ENCODE measurements at regions not wholly inside any gene's neighbourhood (a gene's known extent, or its start where the extent isn't known, plus 50 kb on each side); places are given as distances from the start of the nearest gene placed in this dataset.

DNA sequence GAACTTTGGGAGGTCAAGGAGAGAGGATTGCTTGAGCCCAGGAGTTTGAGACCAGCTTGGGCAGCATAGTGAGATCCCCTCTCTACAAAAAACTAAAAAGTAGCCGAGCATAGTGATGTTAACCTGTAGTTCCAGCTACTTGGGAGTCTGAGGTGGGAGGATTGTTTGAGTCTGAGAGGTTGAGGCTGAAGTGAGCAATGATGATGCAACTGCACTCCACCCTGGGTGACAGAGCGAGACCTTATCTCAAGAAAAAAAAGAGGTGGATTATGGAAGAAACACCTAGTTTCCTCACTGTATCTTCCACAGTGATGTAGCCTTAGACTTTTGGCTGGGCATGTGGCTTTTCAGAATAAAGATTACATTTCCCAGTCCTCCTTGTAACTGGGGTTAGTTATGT lies 237.2 kb upstream of the SPRED2 start:
- no peak for DNase-seq (ENCODE audit: low read depth)
- no peak overlapping the region for H3K4me3 ChIP-seq (ENCODE audit: low read depth, low read length)
- no peak for TF ChIP-seq POLR2A (IDR thresholded peaks at IDR 0.05; ENCODE audit: extremely low read depth, insufficient read length)
- TF ChIP-seq, protein P1, sequence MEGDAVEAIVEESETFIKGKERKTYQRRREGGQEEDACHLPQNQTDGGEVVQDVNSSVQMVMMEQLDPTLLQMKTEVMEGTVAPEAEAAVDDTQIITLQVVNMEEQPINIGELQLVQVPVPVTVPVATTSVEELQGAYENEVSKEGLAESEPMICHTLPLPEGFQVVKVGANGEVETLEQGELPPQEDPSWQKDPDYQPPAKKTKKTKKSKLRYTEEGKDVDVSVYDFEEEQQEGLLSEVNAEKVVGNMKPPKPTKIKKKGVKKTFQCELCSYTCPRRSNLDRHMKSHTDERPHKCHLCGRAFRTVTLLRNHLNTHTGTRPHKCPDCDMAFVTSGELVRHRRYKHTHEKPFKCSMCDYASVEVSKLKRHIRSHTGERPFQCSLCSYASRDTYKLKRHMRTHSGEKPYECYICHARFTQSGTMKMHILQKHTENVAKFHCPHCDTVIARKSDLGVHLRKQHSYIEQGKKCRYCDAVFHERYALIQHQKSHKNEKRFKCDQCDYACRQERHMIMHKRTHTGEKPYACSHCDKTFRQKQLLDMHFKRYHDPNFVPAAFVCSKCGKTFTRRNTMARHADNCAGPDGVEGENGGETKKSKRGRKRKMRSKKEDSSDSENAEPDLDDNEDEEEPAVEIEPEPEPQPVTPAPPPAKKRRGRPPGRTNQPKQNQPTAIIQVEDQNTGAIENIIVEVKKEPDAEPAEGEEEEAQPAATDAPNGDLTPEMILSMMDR (IDR thresholded peaks at IDR 0.05; ENCODE audit: low read depth, low read length) = no peak
- TF ChIP-seq, protein P2, sequence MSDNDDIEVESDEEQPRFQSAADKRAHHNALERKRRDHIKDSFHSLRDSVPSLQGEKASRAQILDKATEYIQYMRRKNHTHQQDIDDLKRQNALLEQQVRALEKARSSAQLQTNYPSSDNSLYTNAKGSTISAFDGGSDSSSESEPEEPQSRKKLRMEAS (IDR thresholded peaks at IDR 0.05; ENCODE audit: low read depth, low read length) = no peak
- TF ChIP-seq MYC (IDR thresholded peaks at IDR 0.05; ENCODE audit: low read depth, low read length) = no peak

DNA sequence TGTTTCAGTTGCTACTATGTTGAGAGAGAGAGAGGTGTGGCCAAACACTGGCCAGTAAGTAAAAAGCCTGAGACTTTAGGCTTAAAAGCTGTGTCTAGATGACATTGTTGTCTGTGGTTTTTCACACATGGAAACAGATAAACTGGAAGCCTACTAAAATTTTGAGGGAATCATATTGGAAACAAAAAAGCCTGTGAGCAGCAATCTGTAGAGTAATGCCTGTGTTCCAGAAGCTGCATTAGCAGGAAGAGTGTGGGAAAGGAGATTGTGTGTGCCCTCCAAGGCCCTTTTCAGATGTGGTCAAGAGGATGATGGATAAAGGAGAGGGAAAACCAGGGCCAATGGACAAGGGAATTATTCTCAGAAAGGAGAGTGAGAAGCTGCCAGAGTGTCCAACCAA lies 236.3 kb upstream of the SPRED2 start:
- no peak overlapping the region for H3K4me3 ChIP-seq (ENCODE audit: low read depth, low read length)
- no peak for TF ChIP-seq POLR2A (IDR thresholded peaks at IDR 0.05; ENCODE audit: extremely low read depth, insufficient read length)
- no peak for TF ChIP-seq MYC (IDR thresholded peaks at IDR 0.05; ENCODE audit: low read depth, low read length)
- TF ChIP-seq, protein P1 (IDR thresholded peaks at IDR 0.05; ENCODE audit: low read depth, low read length) = no peak
- TF ChIP-seq, protein P2 (IDR thresholded peaks at IDR 0.05; ENCODE audit: low read depth, low read length) = no peak

DNA sequence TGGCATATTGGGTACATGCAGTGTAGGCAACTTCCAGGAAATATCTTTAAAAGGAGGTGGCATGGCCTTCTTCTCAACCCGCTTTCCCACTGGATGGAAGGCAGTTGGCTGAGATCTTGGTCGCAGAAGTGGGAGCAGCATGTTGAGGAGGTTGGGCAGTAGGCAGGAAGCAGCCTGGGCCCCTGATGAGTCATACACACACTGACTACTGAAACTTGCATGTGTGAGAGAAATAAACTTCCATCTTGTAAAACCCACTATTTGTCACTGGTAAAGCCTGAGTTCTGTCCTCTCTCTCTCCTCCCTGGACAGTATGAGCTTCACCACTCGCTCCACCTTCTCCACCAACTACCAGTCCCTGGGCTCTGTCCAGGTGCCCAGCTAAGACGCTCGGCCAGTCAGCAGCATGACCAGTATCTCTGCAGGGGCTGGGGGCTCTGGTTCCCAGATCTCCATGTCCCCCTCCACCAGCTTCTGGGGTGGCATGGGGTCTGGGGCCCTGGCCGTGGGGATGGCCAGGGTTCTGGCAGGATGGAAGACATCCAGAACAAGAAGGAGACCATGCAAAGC lies 233.8 kb upstream of the SPRED2 start:
- no peak overlapping the region for H3K4me3 ChIP-seq (ENCODE audit: low read depth, low read length)
- peak; percentile 93 for DNase-seq (ENCODE audit: low read depth)
- peak; percentile 70 for TF ChIP-seq MYC (IDR thresholded peaks at IDR 0.05; ENCODE audit: low read depth, low read length)
- TF ChIP-seq, protein P1 (IDR thresholded peaks at IDR 0.05; ENCODE audit: low read depth, low read length) = no peak
- TF ChIP-seq POLR2A (IDR thresholded peaks at IDR 0.05; ENCODE audit: extremely low read depth, insufficient read length) = no peak
- TF ChIP-seq, protein P2 (IDR thresholded peaks at IDR 0.05; ENCODE audit: low read depth, low read length) = peak; percentile 62

More for the DNA sequence above, 236.3 kb upstream of the SPRED2 start:
- no peak for DNase-seq (ENCODE audit: low read depth)

DNA sequence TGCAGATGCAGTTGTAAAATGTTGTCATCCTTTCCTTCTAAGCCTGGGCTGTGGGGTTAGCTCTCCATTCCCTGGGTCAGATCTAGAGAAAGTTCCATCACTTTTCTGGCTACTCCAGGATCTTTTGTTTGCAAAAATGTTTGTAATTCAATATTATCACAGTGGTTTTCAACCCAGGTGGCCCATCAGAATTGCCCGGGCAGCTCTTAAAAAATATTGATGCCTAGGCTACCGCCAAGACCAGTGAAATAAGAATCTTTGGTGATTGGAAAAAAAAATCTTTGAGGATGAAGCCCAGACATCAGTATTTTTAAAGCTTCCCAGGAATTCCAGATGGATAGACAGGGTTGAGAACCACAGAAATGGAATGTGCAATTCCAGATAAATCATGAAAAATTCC lies 232.5 kb upstream of the SPRED2 start:
- H3K4me3 ChIP-seq (ENCODE audit: low read depth, low read length) = no peak overlapping the region
- TF ChIP-seq, protein P2 (IDR thresholded peaks at IDR 0.05; ENCODE audit: low read depth, low read length) = no peak
- TF ChIP-seq, protein P1 (IDR thresholded peaks at IDR 0.05; ENCODE audit: low read depth, low read length) = no peak
- TF ChIP-seq MYC (IDR thresholded peaks at IDR 0.05; ENCODE audit: low read depth, low read length) (no peak), POLR2A (IDR thresholded peaks at IDR 0.05; ENCODE audit: extremely low read depth, insufficient read length) (no peak)
- DNase-seq (ENCODE audit: low read depth) = no peak

DNA sequence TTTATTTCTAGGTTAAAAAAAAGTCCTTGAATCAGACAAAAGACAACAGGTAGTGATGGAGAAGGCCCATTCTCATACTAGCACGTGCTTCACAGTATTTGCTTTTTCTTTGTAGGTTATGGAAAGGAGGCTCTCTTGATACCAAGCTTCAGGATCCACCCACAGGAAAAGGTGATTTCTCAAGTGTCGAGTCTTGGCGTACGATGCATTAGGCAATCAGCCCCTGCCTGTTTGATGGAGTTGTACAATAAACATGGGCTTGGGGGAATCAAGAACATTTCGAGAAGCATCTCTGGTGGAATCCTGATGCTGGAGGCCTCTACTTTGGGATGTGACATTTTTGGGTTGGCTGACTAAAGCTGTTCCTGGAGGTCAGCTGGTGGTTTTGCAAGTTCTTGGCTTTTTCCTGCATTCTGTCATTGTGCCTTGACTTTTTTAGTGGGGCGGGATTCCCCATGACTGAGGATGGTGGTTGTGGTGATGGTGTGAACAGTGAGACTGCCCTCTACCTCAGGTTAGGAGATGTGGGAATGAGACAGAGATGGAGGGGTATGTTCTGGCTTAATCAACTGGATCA lies 231.5 kb upstream of the SPRED2 start:
- DNase-seq (ENCODE audit: low read depth) = peak; percentile 83
- no peak overlapping the region for H3K4me3 ChIP-seq (ENCODE audit: low read depth, low read length)
- no peak for TF ChIP-seq POLR2A (IDR thresholded peaks at IDR 0.05; ENCODE audit: extremely low read depth, insufficient read length)
- TF ChIP-seq, protein P2 (IDR thresholded peaks at IDR 0.05; ENCODE audit: low read depth, low read length) = peak; percentile 64

DNA sequence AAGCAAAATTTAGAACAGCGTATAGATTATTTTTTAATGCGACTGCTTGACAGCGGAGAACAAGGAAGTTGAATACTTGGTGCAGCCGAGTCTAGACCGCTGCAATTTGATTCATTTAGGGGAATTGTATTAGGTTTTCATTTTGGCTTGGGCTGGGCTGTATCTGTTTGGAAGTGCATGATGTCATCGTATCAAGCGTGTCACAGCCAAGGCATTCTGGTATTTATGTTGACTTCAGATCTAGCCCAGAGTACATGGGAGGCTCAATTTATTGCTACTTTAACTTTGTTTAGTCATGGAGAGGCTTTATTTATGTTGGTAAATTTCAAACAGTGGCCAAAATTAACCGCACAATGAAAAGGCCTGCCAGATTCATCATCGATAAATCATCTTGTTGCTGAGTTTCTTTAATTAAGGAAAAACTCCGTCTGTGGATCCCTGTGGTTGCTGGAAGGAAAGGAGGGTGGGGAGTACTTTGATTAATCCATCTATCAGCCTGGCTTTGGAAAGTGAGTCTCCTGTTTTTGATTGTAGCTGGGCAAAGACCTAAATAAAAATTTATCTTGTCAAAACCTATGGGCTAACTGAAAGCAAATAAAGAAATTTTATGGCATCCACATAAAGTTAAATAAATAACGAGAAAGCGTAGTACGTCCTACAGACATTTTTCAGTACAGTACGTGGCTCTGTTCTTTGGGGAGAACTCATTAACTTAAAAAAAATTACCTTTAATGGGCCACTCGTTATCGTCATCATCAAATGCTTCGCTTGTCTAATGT lies 230.4 kb upstream of the SPRED2 start:
- peak overlapping the region; percentile 74 for H3K4me3 ChIP-seq (ENCODE audit: low read depth, low read length)
- peak; percentile 78 for DNase-seq (ENCODE audit: low read depth)
- TF ChIP-seq, protein P1 (IDR thresholded peaks at IDR 0.05; ENCODE audit: low read depth, low read length) = no peak

Measured in NB4 (cell line).